Mammary epithelial cell (primary cell): ENCODE measurements at regions not wholly inside any gene's neighbourhood (a gene's known extent, or its start where the extent isn't known, plus 50 kb on each side); places are given as distances from the start of the nearest gene placed in this dataset.

ENCODE experiments used
- EZH2 ChIP-seq: IDR thresholded peaks from 2 replicates; pipeline ENCODE4 v1.6.1; 2012; ENCODE audit warnings: low read length, inconsistent platforms, borderline replicate concordance
- TF ChIP-seq, protein P1 (sequence below), 2 donors: IDR thresholded peaks in 1 of 2; conservative IDR thresholded peaks in 1 of 2; 2 replicates each; pipeline ENCODE4 v1.5.1; 2011 to 2012; ENCODE audit warnings: inconsistent platforms in 2 of 2, low read length in 2 of 2, mild to moderate bottlenecking in 2 of 2, control low read depth in 1 of 2, low read depth in 1 of 2; ENCODE audit not compliant: insufficient read depth in 1 of 2; ENCODE audit errors: extremely low read depth in 1 of 2

GRCh38 chr9:82563094-82563493, 499.8 kb downstream of the RASEF start:
- TF ChIP-seq, protein P1, sequence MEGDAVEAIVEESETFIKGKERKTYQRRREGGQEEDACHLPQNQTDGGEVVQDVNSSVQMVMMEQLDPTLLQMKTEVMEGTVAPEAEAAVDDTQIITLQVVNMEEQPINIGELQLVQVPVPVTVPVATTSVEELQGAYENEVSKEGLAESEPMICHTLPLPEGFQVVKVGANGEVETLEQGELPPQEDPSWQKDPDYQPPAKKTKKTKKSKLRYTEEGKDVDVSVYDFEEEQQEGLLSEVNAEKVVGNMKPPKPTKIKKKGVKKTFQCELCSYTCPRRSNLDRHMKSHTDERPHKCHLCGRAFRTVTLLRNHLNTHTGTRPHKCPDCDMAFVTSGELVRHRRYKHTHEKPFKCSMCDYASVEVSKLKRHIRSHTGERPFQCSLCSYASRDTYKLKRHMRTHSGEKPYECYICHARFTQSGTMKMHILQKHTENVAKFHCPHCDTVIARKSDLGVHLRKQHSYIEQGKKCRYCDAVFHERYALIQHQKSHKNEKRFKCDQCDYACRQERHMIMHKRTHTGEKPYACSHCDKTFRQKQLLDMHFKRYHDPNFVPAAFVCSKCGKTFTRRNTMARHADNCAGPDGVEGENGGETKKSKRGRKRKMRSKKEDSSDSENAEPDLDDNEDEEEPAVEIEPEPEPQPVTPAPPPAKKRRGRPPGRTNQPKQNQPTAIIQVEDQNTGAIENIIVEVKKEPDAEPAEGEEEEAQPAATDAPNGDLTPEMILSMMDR (conservative IDR thresholded peaks at IDR 0.05 in 1 of 2, IDR thresholded peaks at IDR 0.05 in 1 of 2; ENCODE audit: extremely low read depth in 1 of 2, insufficient read depth in 1 of 2, low read depth in 1 of 2, low read length in 2 of 2), result no peak
- no peak for TF ChIP-seq EZH2
